Heart right ventricle (tissue), 16 donors: ENCODE measurements at regions not wholly inside any gene's neighbourhood (a gene's known extent, or its start where the extent isn't known, plus 50 kb on each side); places are given as distances from the start of the nearest gene placed in this dataset.

ENCODE experiments used
- ATAC-seq, 8 donors: fragments of 200-7000 bp; cut with Tn5 transposase; one replicate each; pipeline ENCODE4 v1.9.1; 2020; ENCODE audit warnings: mild to moderate bottlenecking in 8 of 8, moderate library complexity in 8 of 8, moderate number of reproducible peaks in 1 of 8
- DNase-seq, 2 donors: peaks; one replicate each; pipeline ENCODE4 v3.0.0-alpha.2; 2020
- H3K27ac ChIP-seq, 10 donors: fragments of 200-600 bp; sonication (generic) in 2 of 10; one replicate each; pipeline versions ENCODE4 v1.5.0 to v1.8.0; 2020 to 2022; ENCODE audit warnings: mild to moderate bottlenecking in 3 of 10
- H3K27me3 ChIP-seq, 7 donors: fragments of 200-600 bp; one replicate each; pipeline ENCODE4 v1.8.0; 2021 to 2022; ENCODE audit warnings: mild to moderate bottlenecking in 2 of 7
- H3K36me3 ChIP-seq, 9 donors: fragments of 200-600 bp; sonication (generic) in 1 of 9; one replicate each; pipeline versions ENCODE4 v1.5.0 to v1.8.0; 2020 to 2022; ENCODE audit warnings: mild to moderate bottlenecking in 2 of 9
- H3K4me1 ChIP-seq, 9 donors: fragments of 200-600 bp; sonication (generic) in 1 of 9; one replicate each; pipeline versions ENCODE4 v1.5.0 to v1.8.0; 2020 to 2022; ENCODE audit warnings: mild to moderate bottlenecking in 4 of 9
- H3K4me3 ChIP-seq, 10 donors: fragments of 200-600 bp; sonication (generic) in 2 of 10; one replicate each; pipeline versions ENCODE4 v1.5.0 to v1.8.0; 2020 to 2022; ENCODE audit warnings: mild to moderate bottlenecking in 7 of 10, moderate library complexity in 2 of 10
- H3K9me3 ChIP-seq, 11 donors: fragments of 200-600 bp in 10 of 11; sonication (generic) in 2 of 11; one replicate each; pipeline versions ENCODE4 v1.5.0 to v1.8.0; 2013 to 2022; ENCODE audit warnings: mild to moderate bottlenecking in 2 of 11, control low read depth in 1 of 11, moderate library complexity in 1 of 11
- WGBS, 2 donors: extraction: QIAGEN DNeasy Blood & Tissue Kit; methylation state at CpG; one replicate each; pipeline ENCODE4 v1.1.7; 2013; ENCODE audit warnings: inconsistent platforms in 1 of 2; 5-methylcytosine and 5-hydroxymethylcytosine counted together
- intact Hi-C, 10 donors: fragments of 100-400 bp; cut with DNase I; formaldehyde crosslinking; loops; one replicate each; pipeline versions ENCODE4 v1.11.1 to v1.14.2; 2022
- TF ChIP-seq, protein P1 (sequence below), 9 donors: fragments of 200-600 bp; sonication (generic) in 2 of 9; IDR thresholded peaks; one replicate each; pipeline versions ENCODE4 v1.5.0 to v1.8.0; 2021 to 2022; ENCODE audit warnings: antibody characterized with exemption in 9 of 9, mild to moderate bottlenecking in 5 of 9, moderate library complexity in 1 of 9
- donor health status: Arrhythmogenic right ventricular cardiomyopathy.
- donor health status: ischemic (EF 13 %, LVEDD 7.1; RV severe dilation, severe dysfunction).
- donor health status: healthy with polysubstance abuse.
- donor health status: DM: no; HTN: yes; CAD: no.
- donor health status: DM: no; HTN: no; CAD: no.
- donor health status: ischemic (EF 25% LVEDD 6.9; RV normal size, moderate dysfunction).
- donor health status: ischemic (EF 25% LVEDD 5.7; RV mildly dilated, moderate dysfunction).
- donor health status: healthy.
- donor health status: DM: yes; HTN: yes; CAD: no.
- donor health status: Ischemic cardiomyopathy.
- donor health status: ischemic (EF 35%, LVEDD 5.7; RV mildly dilated, moderate dysfunction).
- donor health status: nonischemic (EF 11% LVEDD 7.7; RV severe dilation, severe dysfunction).
- donor health status: DM: yes; HTN: yes; CAD: no.
- donor health status: PGD.
- donor health status: ischemic (EF 29% LVEDD 5.4; RV normal size, mild dysfunction).
- donor health status: nonischemic (EF 23%, LVEDD 6.1; RV moderate dilation, normal function).

DNA sequence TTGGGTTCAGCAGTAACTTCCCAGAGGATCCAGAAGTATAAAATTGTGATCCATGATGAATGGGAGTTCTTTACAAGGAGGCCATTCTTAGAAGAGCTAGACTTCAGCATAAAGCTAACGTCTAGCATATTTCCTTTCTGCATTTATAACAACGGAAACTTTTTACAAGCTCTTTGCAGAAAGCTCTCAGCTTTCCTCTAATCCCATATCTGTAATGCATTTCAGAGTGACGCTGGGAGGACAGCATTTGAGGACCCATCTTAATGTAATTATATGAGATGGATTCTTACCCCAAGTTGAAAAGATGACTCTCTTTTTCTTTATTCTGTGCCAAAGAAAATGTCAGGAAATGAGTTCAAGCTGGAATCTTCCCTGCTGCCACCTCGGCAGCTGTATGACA, 132.0 kb upstream of the CACHD1 start:
- H3K9me3 ChIP-seq: no peaks in the 10 kb centered on the region
- 60 to 66% methylated on average over 4 of the region's 4 CpGs for WGBS, 2 donors
- intact Hi-C loops: loop anchor here in 1 of 10 donors (5.0 kb wide), 1 partner anchor 1914 kb away; no protein-coding TSS in a partner anchor
- TF ChIP-seq, protein P1, sequence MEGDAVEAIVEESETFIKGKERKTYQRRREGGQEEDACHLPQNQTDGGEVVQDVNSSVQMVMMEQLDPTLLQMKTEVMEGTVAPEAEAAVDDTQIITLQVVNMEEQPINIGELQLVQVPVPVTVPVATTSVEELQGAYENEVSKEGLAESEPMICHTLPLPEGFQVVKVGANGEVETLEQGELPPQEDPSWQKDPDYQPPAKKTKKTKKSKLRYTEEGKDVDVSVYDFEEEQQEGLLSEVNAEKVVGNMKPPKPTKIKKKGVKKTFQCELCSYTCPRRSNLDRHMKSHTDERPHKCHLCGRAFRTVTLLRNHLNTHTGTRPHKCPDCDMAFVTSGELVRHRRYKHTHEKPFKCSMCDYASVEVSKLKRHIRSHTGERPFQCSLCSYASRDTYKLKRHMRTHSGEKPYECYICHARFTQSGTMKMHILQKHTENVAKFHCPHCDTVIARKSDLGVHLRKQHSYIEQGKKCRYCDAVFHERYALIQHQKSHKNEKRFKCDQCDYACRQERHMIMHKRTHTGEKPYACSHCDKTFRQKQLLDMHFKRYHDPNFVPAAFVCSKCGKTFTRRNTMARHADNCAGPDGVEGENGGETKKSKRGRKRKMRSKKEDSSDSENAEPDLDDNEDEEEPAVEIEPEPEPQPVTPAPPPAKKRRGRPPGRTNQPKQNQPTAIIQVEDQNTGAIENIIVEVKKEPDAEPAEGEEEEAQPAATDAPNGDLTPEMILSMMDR (IDR thresholded peaks at IDR 0.05): no peak
- ATAC-seq: no peak
- peaks cover 0 to 3% (median 0%) of the 10 kb centered on the region in 9 donors for H3K4me1 ChIP-seq
- H3K36me3 ChIP-seq: no peaks in the 10 kb centered on the region
- DNase-seq: no peak
- H3K27me3 ChIP-seq: no peaks in the 10 kb centered on the region
- H3K27ac ChIP-seq: no peak overlapping the region
- no peak overlapping the region for H3K4me3 ChIP-seq

DNA sequence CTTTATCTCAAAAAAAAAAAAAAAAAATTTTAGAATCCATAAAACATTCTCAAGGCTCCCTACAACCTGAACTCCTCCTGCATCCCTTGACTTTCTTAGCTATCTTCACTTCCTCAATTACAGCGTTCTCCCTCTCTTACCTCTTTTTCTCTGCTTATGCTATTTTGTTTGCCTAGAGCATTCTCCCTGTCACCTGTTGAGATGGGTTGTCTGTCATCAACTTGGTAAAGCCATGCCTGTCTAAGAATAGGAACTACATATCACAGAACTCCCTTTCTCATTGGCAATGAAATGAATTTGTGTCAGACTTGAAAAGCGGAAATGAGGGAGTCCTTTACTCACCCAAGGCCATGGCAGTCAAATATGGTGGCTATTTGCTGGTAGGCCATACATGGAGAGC, 129.6 kb upstream of the CACHD1 start:
- TF ChIP-seq, protein P1 (IDR thresholded peaks at IDR 0.05): no peak
- H3K9me3 ChIP-seq: no peaks in the 10 kb centered on the region
- no peak for DNase-seq
- H3K27ac ChIP-seq: no peak overlapping the region
- no peaks in the 10 kb centered on the region for H3K36me3 ChIP-seq
- H3K27me3 ChIP-seq: no peaks in the 10 kb centered on the region
- intact Hi-C loops: no loop called here
- peaks cover 0 to 3% (median 0%) of the 10 kb centered on the region in 9 donors for H3K4me1 ChIP-seq
- H3K4me3 ChIP-seq: no peak overlapping the region
- no peak for ATAC-seq
- WGBS, 2 donors: 77 to 87% methylated on average over 2 of the region's 2 CpGs

DNA sequence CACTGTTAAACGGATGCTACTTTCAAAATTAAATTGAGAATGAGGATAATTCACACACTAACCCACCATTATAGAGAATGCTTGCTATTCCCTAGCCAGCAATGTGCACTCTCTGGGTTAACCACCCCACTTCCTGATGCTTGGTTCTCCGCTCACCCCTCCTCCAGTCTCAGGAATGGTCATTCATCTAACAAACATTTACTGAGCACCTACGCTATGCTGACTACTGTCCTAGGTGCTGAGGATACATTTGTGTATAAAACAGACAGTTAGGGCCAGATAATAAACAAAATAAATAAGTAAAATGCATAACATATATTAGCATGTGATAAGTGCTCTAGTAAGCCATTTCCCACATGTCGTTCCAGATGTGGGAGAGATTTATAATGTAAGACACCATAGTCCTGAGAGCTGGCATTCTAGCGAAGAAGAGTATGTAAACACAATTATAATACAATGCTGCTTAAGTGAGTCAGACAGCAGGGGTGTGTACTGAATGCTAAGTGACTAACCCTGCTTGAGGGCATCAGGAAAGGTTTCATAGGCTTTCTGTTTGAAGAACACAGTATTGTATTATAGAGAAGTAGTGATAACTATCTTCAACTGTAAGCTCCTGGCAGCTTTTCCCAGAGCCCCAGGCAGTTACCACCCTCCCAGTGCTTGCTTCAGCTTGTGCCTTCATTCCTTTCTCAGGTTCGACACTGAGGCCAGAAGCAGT, 126.7 kb upstream of the CACHD1 start:
- Histone ChIP-seq H3K36me3 (no peaks in the 10 kb centered on the region), H3K27me3 (no peaks in the 10 kb centered on the region), H3K9me3 (no peaks in the 10 kb centered on the region), H3K27ac (no peak overlapping the region), H3K4me1 (peaks cover 0 to 3% (median 0%) of the 10 kb centered on the region in 9 donors), H3K4me3 (no peak overlapping the region)
- 77 to 79% methylated on average over 6 of the region's 6 CpGs for WGBS, 2 donors
- ATAC-seq (no peak), DNase-seq (no peak)
- intact Hi-C loops: no loop called here
- TF ChIP-seq, protein P1 (IDR thresholded peaks at IDR 0.05): no peak

DNA sequence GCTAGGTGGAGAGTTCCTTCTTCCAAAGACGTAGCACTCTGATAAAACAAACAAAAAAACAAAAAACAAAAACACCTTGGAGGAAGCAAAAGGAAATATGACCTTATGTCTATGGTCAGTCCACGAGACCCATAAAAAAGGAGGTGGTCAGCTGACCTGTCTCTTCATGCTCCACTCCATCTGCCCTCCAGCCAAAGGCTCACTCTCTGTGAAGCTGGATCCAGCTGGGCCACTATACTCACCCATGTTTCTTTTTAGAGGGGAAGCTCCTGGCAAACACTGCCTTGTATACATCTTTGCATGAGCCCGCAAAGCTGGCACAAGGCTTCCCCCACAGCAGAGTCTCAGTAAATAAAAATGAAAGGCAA, 126.1 kb upstream of the CACHD1 start:
- intact Hi-C loops: no loop called here
- no peaks in the 10 kb centered on the region for H3K36me3 ChIP-seq
- DNase-seq (no peak), ATAC-seq (no peak)
- TF ChIP-seq, protein P1 (IDR thresholded peaks at IDR 0.05): no peak
- no peaks in the 10 kb centered on the region for H3K27me3 ChIP-seq
- no peak overlapping the region for H3K4me3 ChIP-seq
- no peaks in the 10 kb centered on the region for H3K9me3 ChIP-seq
- peaks cover 0 to 3% (median 0%) of the 10 kb centered on the region in 9 donors for H3K4me1 ChIP-seq
- no peak overlapping the region for H3K27ac ChIP-seq
- 66 to 80% methylated on average over 3 of the region's 3 CpGs for WGBS, 2 donors
